ENCODE measurements at regions not wholly inside any gene's neighbourhood (a gene's known extent, or its start where the extent isn't known, plus 50 kb on each side); places are given as distances from the start of the nearest gene placed in this dataset.
A peak's percentile ranks its signal among the peaks of the same experiment; 100 is the strongest.

- intact Hi-C loops (cut with micrococcal nuclease), result no loop called here
- peak; percentile 70 for DNase-seq (ENCODE audit: unreplicated experiment)
- TF ChIP-seq CTCF (IDR thresholded peaks at IDR 0.05; ENCODE audit: unreplicated experiment), result no peak
- no TSS peak for BruUV-seq (replicated peaks)
- Mint-ChIP-seq H3K4me3 (ENCODE audit: unreplicated experiment) (no peak overlapping the region), H3K27me3 (ENCODE audit: insufficient read depth, unreplicated experiment) (no peaks in the 10 kb centered on the region), H3K4me1 (ENCODE audit: insufficient read depth, unreplicated experiment) (peaks cover 6% of the 10 kb centered on the region), H3K27ac (ENCODE audit: low read depth, unreplicated experiment) (no peak overlapping the region), H3K9me3 (ENCODE audit: unreplicated experiment) (peaks cover 14% of the 10 kb centered on the region), H3K36me3 (ENCODE audit: insufficient read depth, unreplicated experiment) (no peaks in the 10 kb centered on the region)
- CTCF ChIA-PET, result no interaction called here
- POLR2A ChIA-PET, result interaction anchor here (0.6 to 1.4 kb wide), 5 partner anchors 18 to 277 kb away, joined by 3 to 4 read pairs (median 3); partner anchors contain the start of gene EXOSC8
Observed at GRCh38 chr13:37277435-37278144, 172.1 kb upstream of the CSNK1A1L start.

GRCh38 chr13:37277007-37277406 lies 171.5 kb upstream of the CSNK1A1L start:
- ChIA-PET POLR2A (interaction anchor here (0.5 to 1.4 kb wide), 4 partner anchors 37 to 276 kb away, joined by 3 to 4 read pairs (median 4); partner anchors contain the start of gene EXOSC8), CTCF (no interaction called here)
- H3K27ac Mint-ChIP-seq (ENCODE audit: low read depth, unreplicated experiment), result no peak overlapping the region
- peaks cover 16% of the 10 kb centered on the region for H3K9me3 Mint-ChIP-seq (ENCODE audit: unreplicated experiment)
- no peak overlapping the region for H3K4me3 Mint-ChIP-seq (ENCODE audit: unreplicated experiment)
- no peak for TF ChIP-seq CTCF (IDR thresholded peaks at IDR 0.05; ENCODE audit: unreplicated experiment)
- H3K4me1 Mint-ChIP-seq (ENCODE audit: insufficient read depth, unreplicated experiment), result peaks cover 6% of the 10 kb centered on the region
- no peaks in the 10 kb centered on the region for H3K36me3 Mint-ChIP-seq (ENCODE audit: insufficient read depth, unreplicated experiment)
- no peak for DNase-seq (ENCODE audit: unreplicated experiment)
- no TSS peak for BruUV-seq (replicated peaks)
- intact Hi-C loops (cut with micrococcal nuclease), result no loop called here
- H3K27me3 Mint-ChIP-seq (ENCODE audit: insufficient read depth, unreplicated experiment), result no peaks in the 10 kb centered on the region

- Mint-ChIP-seq H3K27ac (ENCODE audit: low read depth, unreplicated experiment) (no peak overlapping the region), H3K36me3 (ENCODE audit: insufficient read depth, unreplicated experiment) (no peaks in the 10 kb centered on the region), H3K9me3 (ENCODE audit: unreplicated experiment) (peaks cover 22% of the 10 kb centered on the region), H3K27me3 (ENCODE audit: insufficient read depth, unreplicated experiment) (no peaks in the 10 kb centered on the region), H3K4me3 (ENCODE audit: unreplicated experiment) (no peak overlapping the region), H3K4me1 (ENCODE audit: insufficient read depth, unreplicated experiment) (peaks cover 6% of the 10 kb centered on the region)
- ChIA-PET POLR2A (interaction anchor here (0.5 to 0.7 kb wide), 2 partner anchors 70 to 141 kb away, joined by 3 read pairs; no protein-coding TSS in a partner anchor), CTCF (interaction anchor here (0.6 kb wide), 1 partner anchor 44 kb away, joined by 3 read pairs; no protein-coding TSS in a partner anchor)
- TF ChIP-seq CTCF (IDR thresholded peaks at IDR 0.05; ENCODE audit: unreplicated experiment), result no peak
- BruUV-seq (replicated peaks), result no TSS peak
- DNase-seq (ENCODE audit: unreplicated experiment), result no peak
- intact Hi-C loops (cut with micrococcal nuclease), result no loop called here
Observed at GRCh38 chr13:37274569-37275497, 169.4 kb upstream of the CSNK1A1L start.

GRCh38 chr13:37273836-37274235 lies 168.4 kb upstream of the CSNK1A1L start:
- Mint-ChIP-seq H3K36me3 (ENCODE audit: insufficient read depth, unreplicated experiment) (no peaks in the 10 kb centered on the region), H3K4me1 (ENCODE audit: insufficient read depth, unreplicated experiment) (peaks cover 6% of the 10 kb centered on the region), H3K27me3 (ENCODE audit: insufficient read depth, unreplicated experiment) (no peaks in the 10 kb centered on the region), H3K9me3 (ENCODE audit: unreplicated experiment) (peaks cover 22% of the 10 kb centered on the region), H3K27ac (ENCODE audit: low read depth, unreplicated experiment) (no peak overlapping the region), H3K4me3 (ENCODE audit: unreplicated experiment) (no peak overlapping the region)
- intact Hi-C loops (cut with micrococcal nuclease), result no loop called here
- POLR2A ChIA-PET, result no interaction called here
- BruUV-seq (replicated peaks), result no TSS peak
- DNase-seq (ENCODE audit: unreplicated experiment), result no peak
- CTCF ChIA-PET, result no interaction called here
- no peak for TF ChIP-seq CTCF (IDR thresholded peaks at IDR 0.05; ENCODE audit: unreplicated experiment)

Data from MCF 10A (cell line).